H1 (cell line): ENCODE measurements at regions not wholly inside any gene's neighbourhood (a gene's known extent, or its start where the extent isn't known, plus 50 kb on each side); places are given as distances from the start of the nearest gene placed in this dataset.

Experiments used
- CTCF ChIA-PET: fragments of 300-600 bp; sonication (Branson Sonifier 250); formaldehyde crosslinking; loops from one replicate; lab custom pipeline; 2021; ENCODE audit not compliant: partially characterized antibody; lab: Charles Lee
- POLR2A ChIA-PET: fragments of 300-600 bp; sonication (Branson Sonifier 250); formaldehyde crosslinking; loops from one replicate; lab custom pipeline; 2021; ENCODE audit warnings: inconsistent platforms; ENCODE audit not compliant: partially characterized antibody; lab: Charles Lee
- DNase-seq, 2 experiments: peaks; one replicate each; pipeline versions ENCODE4 v3.0.0 to v3.0.0-alpha.2; 2010 to 2022; ENCODE audit warnings: low spot score in 2 of 2, low read depth in 1 of 2, mixed read lengths in 1 of 2
- FAIRE-seq: peaks from 2 replicates; lab custom pipeline; 2011; peaks lifted over from hg19 to GRCh38; lab: Jason Lieb, UNC
- H2AFZ ChIP-seq: 2 replicates; pipeline ENCODE4 v1.8.1; 2012; ENCODE audit warnings: low read length, inconsistent platforms
- H2AK5ac ChIP-seq: 2 replicates; pipeline ENCODE4 v1.6.1; 2013; ENCODE audit warnings: low read depth, low read length
- H2BK120ac ChIP-seq: replicated peaks from 2 replicates; pipeline ENCODE3; 2013; ENCODE audit warnings: low read depth, low read length, inconsistent platforms
- H2BK12ac ChIP-seq: 2 replicates; pipeline ENCODE4 v1.6.1; 2013; ENCODE audit warnings: low read depth, low read length
- H2BK15ac ChIP-seq: 2 replicates; pipeline ENCODE4 v1.6.1; 2013; ENCODE audit warnings: low read length
- H2BK20ac ChIP-seq: 2 replicates; pipeline ENCODE4 v1.6.1; 2013; ENCODE audit warnings: low read length
- H2BK5ac ChIP-seq: 2 replicates; pipeline ENCODE4 v1.6.1; 2013; ENCODE audit warnings: low read depth, low read length
- H3K14ac ChIP-seq: 2 replicates; pipeline ENCODE4 v1.6.1; 2013; ENCODE audit warnings: inconsistent platforms; ENCODE audit not compliant: insufficient read length
- H3K18ac ChIP-seq: 2 replicates; pipeline ENCODE4 v1.6.1; 2013; ENCODE audit warnings: low read length; ENCODE audit errors: extremely low read depth
- H3K23ac ChIP-seq: 2 replicates; pipeline ENCODE4 v1.6.1; 2013; ENCODE audit warnings: inconsistent platforms; ENCODE audit not compliant: insufficient read length
- H3K23me2 ChIP-seq: 2 replicates; pipeline ENCODE4 v1.6.1; 2013; ENCODE audit warnings: low read depth, low read length
- H3K27ac ChIP-seq: 2 replicates; pipeline ENCODE4 v1.6.1; 2011; ENCODE audit warnings: low read depth, low read length, inconsistent platforms
- H3K27me3 ChIP-seq, 4 experiments: replicated peaks in 1 of 4; 1 replicate in 1 of 4; 2 replicates in 3 of 4; pipeline versions ENCODE4 v1.6.1 to v1.8.1; 2011 to 2013; ENCODE audit warnings: low read length in 3 of 4, mild to moderate bottlenecking in 3 of 4, inconsistent platforms in 2 of 4, mixed read lengths in 2 of 4, moderate library complexity in 1 of 4; ENCODE audit not compliant: control insufficient read depth in 3 of 4, insufficient read depth in 3 of 4; ENCODE audit errors: extremely low read depth in 1 of 4
- H3K36me3 ChIP-seq, 4 experiments: 2 replicates each; pipeline versions ENCODE4 v1.6.1 to v1.8.1; 2011 to 2013; ENCODE audit warnings: mild to moderate bottlenecking in 4 of 4, low read length in 3 of 4, moderate library complexity in 2 of 4, control low read depth in 1 of 4, inconsistent platforms in 1 of 4; ENCODE audit not compliant: insufficient read depth in 4 of 4, control insufficient read depth in 2 of 4
- H3K4ac ChIP-seq: replicated peaks from 2 replicates; pipeline ENCODE3; 2013; ENCODE audit warnings: low read length, low read depth, mixed read lengths, inconsistent platforms; ENCODE audit not compliant: insufficient read length
- H3K4me1 ChIP-seq, 4 experiments: replicated peaks in 1 of 4; 1 replicate in 1 of 4; 2 replicates in 3 of 4; pipeline versions ENCODE4 v1.6.1 to v1.8.1; 2011 to 2013; ENCODE audit warnings: low read length in 3 of 4, inconsistent platforms in 2 of 4, mixed read lengths in 1 of 4; ENCODE audit not compliant: insufficient read depth in 4 of 4, control insufficient read depth in 3 of 4
- H3K4me2 ChIP-seq, 2 experiments: 2 replicates each; pipeline versions ENCODE4 v1.6.1 to v1.8.1; 2011 to 2013; ENCODE audit warnings: low read depth in 2 of 2, low read length in 2 of 2, control low read depth in 1 of 2, inconsistent platforms in 1 of 2, mild to moderate bottlenecking in 1 of 2; ENCODE audit not compliant: insufficient read depth in 1 of 2
- H3K4me3 ChIP-seq, 4 experiments: fragments of 200-600, 300-600 bp in 1 of 4; sonication (generic), shearing (Covaris generic), sonication (Bioruptor Twin) in 1 of 4; 2 replicates each; pipeline versions ENCODE4 v1.5.1 to v1.8.1; 2011 to 2016; ENCODE audit warnings: low read length in 4 of 4, low read depth in 3 of 4, control low read depth in 2 of 4, inconsistent platforms in 2 of 4, mild to moderate bottlenecking in 2 of 4, mixed read lengths in 1 of 4, moderate library complexity in 1 of 4; ENCODE audit not compliant: insufficient read depth in 2 of 4; ENCODE audit errors: extremely low read depth in 1 of 4
- H3K56ac ChIP-seq: replicated peaks from 2 replicates; pipeline ENCODE3; 2013; ENCODE audit warnings: low read depth, mild to moderate bottlenecking, mixed read lengths, low read length, inconsistent platforms; ENCODE audit not compliant: insufficient read length
- H3K79me1 ChIP-seq: 2 replicates; pipeline ENCODE4 v1.6.1; 2013; ENCODE audit warnings: low read depth, low read length, control low read depth
- H3K79me2 ChIP-seq, 2 experiments: 2 replicates each; pipeline versions ENCODE4 v1.6.1 to v1.8.1; 2012 to 2013; ENCODE audit warnings: low read length in 2 of 2, mild to moderate bottlenecking in 2 of 2, inconsistent platforms in 1 of 2; ENCODE audit not compliant: insufficient read depth in 2 of 2, control insufficient read depth in 1 of 2
- H3K9ac ChIP-seq, 4 experiments: replicated peaks in 1 of 4; 1 replicate in 1 of 4; 2 replicates in 3 of 4; pipeline versions ENCODE4 v1.6.1 to v1.8.1; 2011 to 2013; ENCODE audit warnings: low read depth in 3 of 4, low read length in 3 of 4, control low read depth in 2 of 4, mild to moderate bottlenecking in 2 of 4, moderate library complexity in 2 of 4, inconsistent platforms in 1 of 4; ENCODE audit errors: extremely low read depth in 1 of 4
- H3K9me3 ChIP-seq, 2 experiments: 2 replicates each; pipeline versions ENCODE4 v1.6.1 to v1.8.1; 2012 to 2013; ENCODE audit warnings: mild to moderate bottlenecking in 2 of 2, moderate library complexity in 2 of 2, control low read depth in 1 of 2, inconsistent platforms in 1 of 2, low read depth in 1 of 2, low read length in 1 of 2, mixed read lengths in 1 of 2; ENCODE audit not compliant: insufficient read depth in 2 of 2
- H4K20me1 ChIP-seq, 2 experiments: replicated peaks in 1 of 2; 2 replicates each; pipeline versions ENCODE3 to v1.8.1; 2011 to 2013; ENCODE audit warnings: inconsistent platforms in 2 of 2, low read length in 2 of 2, mild to moderate bottlenecking in 1 of 2; ENCODE audit not compliant: insufficient read depth in 2 of 2, control insufficient read depth in 1 of 2
- H4K5ac ChIP-seq: 2 replicates; pipeline ENCODE4 v1.6.1; 2013; ENCODE audit warnings: low read length, low read depth, mixed read lengths, inconsistent platforms; ENCODE audit not compliant: insufficient read length
- H4K8ac ChIP-seq: 2 replicates; pipeline ENCODE4 v1.8.0; 2013; ENCODE audit warnings: mild to moderate bottlenecking, moderate library complexity, low read length, inconsistent platforms; ENCODE audit not compliant: insufficient read depth; ENCODE audit errors: extremely low read depth
- H4K91ac ChIP-seq: replicated peaks from 2 replicates; pipeline ENCODE3; 2013; ENCODE audit warnings: low read length, mixed read lengths, inconsistent platforms; ENCODE audit not compliant: insufficient read length
- CHD1 ChIP-seq: IDR thresholded peaks from 2 replicates; pipeline ENCODE4 v1.6.1; 2012; ENCODE audit warnings: low read depth, low read length, improper control_type of control experiment
- RBBP5 ChIP-seq: IDR thresholded peaks from 2 replicates; pipeline ENCODE4 v1.7.1; 2012; ENCODE audit warnings: low read depth, mild to moderate bottlenecking, inconsistent platforms, low read length, moderate library complexity, borderline replicate concordance
- SP4 ChIP-seq: IDR thresholded peaks from 2 replicates; pipeline ENCODE4 v1.6.1; 2012; ENCODE audit warnings: low read length, inconsistent platforms
- WGBS, 2 experiments: shearing (Covaris generic) in 1 of 2; methylation state at CpG; one replicate each; pipeline versions ENCODE4 v1.1.6 to v1.1.7; 2013 to 2015; ENCODE audit warnings: low lambda C conversion rate in 2 of 2, mixed read lengths in 2 of 2, inconsistent platforms in 1 of 2, low coverage in 1 of 2, missing lambda C conversion rate in 1 of 2; ENCODE audit not compliant: insufficient replicate concordance in 2 of 2, insufficient coverage in 1 of 2, insufficient read length in 1 of 2; ENCODE audit errors: extremely low coverage in 1 of 2, missing lambda C conversion rate in 1 of 2; 5-methylcytosine and 5-hydroxymethylcytosine counted together

DNA sequence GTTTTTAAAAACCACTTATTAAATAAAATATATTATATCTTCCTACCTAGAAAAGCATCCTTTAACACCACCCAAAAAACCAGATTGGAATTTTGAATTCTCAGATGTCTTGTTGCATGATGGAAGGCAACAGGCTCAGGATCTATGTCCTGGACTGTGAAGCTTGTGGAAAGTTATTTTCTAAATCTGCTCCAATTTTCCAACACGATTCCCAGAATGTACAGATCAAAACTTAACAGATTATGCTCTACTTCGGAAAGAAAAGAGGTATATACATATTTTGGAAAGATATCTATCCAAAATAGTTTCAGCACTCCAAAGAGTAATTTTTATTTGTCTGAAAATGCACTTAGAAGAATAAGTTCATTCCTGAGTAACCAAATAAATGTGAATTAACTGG is 291.7 kb upstream of the EMCN start:
- Histone ChIP-seq H3K18ac (no peak overlapping the region), H3K4me2 (no peak overlapping the region), H4K8ac (no peak overlapping the region), H3K23me2 (no peaks in the 10 kb centered on the region), H3K9me3 (no peaks in the 10 kb centered on the region), H3K36me3 (no peaks in the 10 kb centered on the region; a peak in 1 of 8 replicates), H4K91ac (no peak overlapping the region), H2BK15ac (no peak overlapping the region), H3K23ac (no peak overlapping the region), H2BK120ac (no peak overlapping the region), H3K4ac (no peak overlapping the region), H3K79me1 (no peaks in the 10 kb centered on the region), H3K4me1 (peaks cover 0 to 16% (median 11%) of the 10 kb centered on the region in 4 experiments; a peak in 4 of 7 replicates), H3K27me3 (no peaks in the 10 kb centered on the region), H3K9ac (no peak overlapping the region), H4K5ac (no peak overlapping the region), H2BK20ac (no peak overlapping the region), H2AK5ac (no peak overlapping the region), H2AFZ (no peak overlapping the region), H3K27ac (no peak overlapping the region), H3K79me2 (no peaks in the 10 kb centered on the region), H2BK5ac (no peak overlapping the region), H2BK12ac (no peak overlapping the region), H3K56ac (no peak overlapping the region), H4K20me1 (no peaks in the 10 kb centered on the region), H3K4me3 (no peak overlapping the region), H3K14ac (no peak overlapping the region)
- TF ChIP-seq RBBP5, result no peak
- no peak for TF ChIP-seq SP4
- TF ChIP-seq CHD1, result no peak
- ChIA-PET CTCF (interaction anchor here (1.7 kb wide), 1 partner anchor 13 kb away, joined by 5 read pairs; no protein-coding TSS in a partner anchor), POLR2A (no interaction called here)
- DNase-seq (no peak), FAIRE-seq (no peak)
- WGBS, 2 experiments, result 85% methylated on average over 2 of the region's 2 CpGs; no CpG with 5 or more reads in 1 of the 2 experiments
